ENCODE measurements at regions not wholly inside any gene's neighbourhood (a gene's known extent, or its start where the extent isn't known, plus 50 kb on each side); places are given as distances from the start of the nearest gene placed in this dataset.

DNA sequence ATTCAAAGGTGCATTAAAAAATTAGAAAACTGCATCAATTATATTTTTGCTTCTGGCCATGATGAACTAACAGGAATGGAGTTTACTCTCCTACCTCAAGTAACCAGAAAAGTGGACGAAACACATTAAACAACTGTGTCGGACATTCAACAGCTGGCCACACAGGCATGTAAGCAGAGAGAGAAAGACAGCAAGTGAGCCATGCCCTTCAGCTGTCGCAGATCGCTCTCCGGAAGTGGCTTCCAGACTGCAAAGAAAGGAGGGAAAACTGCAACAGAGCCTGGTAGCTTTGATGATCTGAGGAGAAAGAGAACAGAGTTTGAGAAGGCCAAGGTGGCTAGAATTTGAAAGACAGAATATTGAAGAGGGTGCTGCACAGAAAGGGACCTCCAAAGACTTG lies 557.2 kb downstream of the MATN1 start:
- TF ChIP-seq, protein P1, sequence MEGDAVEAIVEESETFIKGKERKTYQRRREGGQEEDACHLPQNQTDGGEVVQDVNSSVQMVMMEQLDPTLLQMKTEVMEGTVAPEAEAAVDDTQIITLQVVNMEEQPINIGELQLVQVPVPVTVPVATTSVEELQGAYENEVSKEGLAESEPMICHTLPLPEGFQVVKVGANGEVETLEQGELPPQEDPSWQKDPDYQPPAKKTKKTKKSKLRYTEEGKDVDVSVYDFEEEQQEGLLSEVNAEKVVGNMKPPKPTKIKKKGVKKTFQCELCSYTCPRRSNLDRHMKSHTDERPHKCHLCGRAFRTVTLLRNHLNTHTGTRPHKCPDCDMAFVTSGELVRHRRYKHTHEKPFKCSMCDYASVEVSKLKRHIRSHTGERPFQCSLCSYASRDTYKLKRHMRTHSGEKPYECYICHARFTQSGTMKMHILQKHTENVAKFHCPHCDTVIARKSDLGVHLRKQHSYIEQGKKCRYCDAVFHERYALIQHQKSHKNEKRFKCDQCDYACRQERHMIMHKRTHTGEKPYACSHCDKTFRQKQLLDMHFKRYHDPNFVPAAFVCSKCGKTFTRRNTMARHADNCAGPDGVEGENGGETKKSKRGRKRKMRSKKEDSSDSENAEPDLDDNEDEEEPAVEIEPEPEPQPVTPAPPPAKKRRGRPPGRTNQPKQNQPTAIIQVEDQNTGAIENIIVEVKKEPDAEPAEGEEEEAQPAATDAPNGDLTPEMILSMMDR (CRISPR knock-in tag; IDR thresholded peaks at IDR 0.05) = no peak
- TF ChIP-seq ZNF549 (CRISPR knock-in tag; IDR thresholded peaks at IDR 0.05) (no peak), SP2 (CRISPR knock-in tag; IDR thresholded peaks at IDR 0.05) (no peak), ZFP36L2 (CRISPR knock-in tag; IDR thresholded peaks at IDR 0.05) (no peak), ZNF354B (CRISPR knock-in tag; IDR thresholded peaks at IDR 0.05) (no peak), IRX3 (CRISPR knock-in tag; IDR thresholded peaks at IDR 0.05; ENCODE audit: borderline replicate concordance, low read depth) (no peak)
- TF ChIP-seq, protein P2, sequence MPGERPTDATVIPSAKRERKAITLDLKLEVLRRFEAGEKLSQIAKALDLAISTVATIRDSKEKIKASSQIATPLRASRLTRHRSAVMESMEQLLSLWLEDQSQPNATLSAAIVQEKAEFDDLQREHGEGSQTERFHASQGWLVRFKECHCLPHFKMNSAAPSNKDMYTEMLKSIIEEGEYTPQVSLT (CRISPR knock-in tag; IDR thresholded peaks at IDR 0.05; ENCODE audit: borderline replicate concordance, low read depth) = no peak
- TF ChIP-seq, protein P3, sequence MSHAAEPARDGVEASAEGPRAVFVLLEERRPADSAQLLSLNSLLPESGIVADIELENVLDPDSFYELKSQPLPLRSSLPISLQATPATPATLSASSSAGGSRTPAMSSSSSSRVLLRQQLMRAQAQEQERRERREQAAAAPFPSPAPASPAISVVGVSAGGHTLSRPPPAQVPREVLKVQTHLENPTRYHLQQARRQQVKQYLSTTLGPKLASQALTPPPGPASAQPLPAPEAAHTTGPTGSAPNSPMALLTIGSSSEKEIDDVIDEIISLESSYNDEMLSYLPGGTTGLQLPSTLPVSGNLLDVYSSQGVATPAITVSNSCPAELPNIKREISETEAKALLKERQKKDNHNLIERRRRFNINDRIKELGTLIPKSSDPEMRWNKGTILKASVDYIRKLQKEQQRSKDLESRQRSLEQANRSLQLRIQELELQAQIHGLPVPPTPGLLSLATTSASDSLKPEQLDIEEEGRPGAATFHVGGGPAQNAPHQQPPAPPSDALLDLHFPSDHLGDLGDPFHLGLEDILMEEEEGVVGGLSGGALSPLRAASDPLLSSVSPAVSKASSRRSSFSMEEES (CRISPR knock-in tag; IDR thresholded peaks at IDR 0.05) = no peak
- TF ChIP-seq, protein P4, sequence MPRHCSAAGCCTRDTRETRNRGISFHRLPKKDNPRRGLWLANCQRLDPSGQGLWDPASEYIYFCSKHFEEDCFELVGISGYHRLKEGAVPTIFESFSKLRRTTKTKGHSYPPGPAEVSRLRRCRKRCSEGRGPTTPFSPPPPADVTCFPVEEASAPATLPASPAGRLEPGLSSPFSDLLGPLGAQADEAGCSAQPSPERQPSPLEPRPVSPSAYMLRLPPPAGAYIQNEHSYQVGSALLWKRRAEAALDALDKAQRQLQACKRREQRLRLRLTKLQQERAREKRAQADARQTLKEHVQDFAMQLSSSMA (CRISPR knock-in tag; IDR thresholded peaks at IDR 0.05) = no peak
